Activated CD8-positive, alpha-beta memory T cell treated with anti-CD3 and anti-CD28 coated beads for 36 hours (primary cell): ENCODE measurements at regions not wholly inside any gene's neighbourhood (a gene's known extent, or its start where the extent isn't known, plus 50 kb on each side); places are given as distances from the start of the nearest gene placed in this dataset.

Source experiments
- CTCF ChIA-PET: fragments of 350-600 bp; sonication (Branson Sonifier 250); formaldehyde crosslinking; loops from one replicate; lab custom pipeline; 2021; ENCODE audit warnings: antibody characterized with exemption; lab: Charles Lee
- POLR2A ChIA-PET: fragments of 350-600 bp; sonication (Branson Sonifier 250); formaldehyde crosslinking; loops from one replicate; lab custom pipeline; 2021; ENCODE audit warnings: antibody characterized with exemption; lab: Charles Lee

DNA sequence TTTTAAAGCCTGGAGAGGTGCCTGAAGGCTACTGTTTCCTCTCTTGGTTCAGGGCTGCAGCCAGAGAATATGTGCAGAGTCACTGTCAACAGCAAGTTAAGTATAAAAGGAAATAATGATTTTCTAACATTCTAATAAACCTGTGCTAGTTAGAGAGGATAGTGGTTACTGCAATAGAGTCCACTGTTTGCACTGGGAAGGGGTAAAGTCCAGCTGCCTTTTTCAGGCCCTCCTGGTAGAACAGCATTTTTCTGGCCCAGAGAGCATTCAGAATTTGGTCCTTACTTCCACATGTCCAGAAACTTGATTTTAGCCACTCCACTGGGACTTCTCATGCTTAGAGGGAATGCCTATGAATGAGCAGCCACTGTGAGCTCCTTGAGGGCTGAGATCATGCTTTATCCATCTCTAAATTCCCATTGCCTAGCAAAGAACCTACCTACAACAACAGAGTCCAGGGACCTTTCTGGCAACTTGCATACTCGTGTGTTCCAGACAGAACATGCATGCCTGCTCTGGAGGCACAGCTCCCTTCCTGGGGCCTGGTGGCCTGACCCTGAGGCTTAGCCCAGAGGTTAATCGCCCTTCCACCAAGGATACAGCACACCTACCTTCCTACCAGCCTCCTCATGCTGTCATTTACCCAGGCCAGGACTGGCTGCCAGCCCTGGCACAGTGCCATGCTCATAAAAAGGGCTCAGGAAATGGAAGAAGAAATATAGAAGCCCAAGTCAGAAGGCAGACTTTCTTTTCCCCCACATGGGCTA is 50.3 kb upstream of the ATP13A3 start:
- POLR2A ChIA-PET: interaction anchor here (0.6 kb wide), 1 partner anchor 117 kb away, joined by 3 read pairs; no protein-coding TSS in a partner anchor
- CTCF ChIA-PET: no interaction called here
